ENCODE measurements at regions not wholly inside any gene's neighbourhood (a gene's known extent, or its start where the extent isn't known, plus 50 kb on each side); places are given as distances from the start of the nearest gene placed in this dataset.

DNA sequence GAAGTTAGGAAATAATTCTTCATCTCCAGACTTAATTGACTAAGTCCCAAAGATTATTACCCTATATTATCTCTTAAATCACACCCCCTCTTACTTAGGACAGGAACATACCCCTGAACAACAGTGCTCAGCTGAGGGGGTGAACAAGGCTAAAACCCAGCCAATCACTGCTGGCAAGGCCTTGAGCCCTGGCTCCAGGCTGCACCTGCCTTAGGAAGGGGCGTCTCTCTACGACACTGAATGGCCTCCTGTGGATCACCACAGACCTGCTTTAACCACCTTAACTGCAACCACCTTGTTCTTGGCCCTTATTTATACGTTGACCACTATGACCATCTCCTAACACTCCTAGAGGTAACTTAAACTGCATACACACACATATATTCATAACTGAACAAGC is 267.4 kb upstream of the THBS1 start:
- TF ChIP-seq, protein P1, sequence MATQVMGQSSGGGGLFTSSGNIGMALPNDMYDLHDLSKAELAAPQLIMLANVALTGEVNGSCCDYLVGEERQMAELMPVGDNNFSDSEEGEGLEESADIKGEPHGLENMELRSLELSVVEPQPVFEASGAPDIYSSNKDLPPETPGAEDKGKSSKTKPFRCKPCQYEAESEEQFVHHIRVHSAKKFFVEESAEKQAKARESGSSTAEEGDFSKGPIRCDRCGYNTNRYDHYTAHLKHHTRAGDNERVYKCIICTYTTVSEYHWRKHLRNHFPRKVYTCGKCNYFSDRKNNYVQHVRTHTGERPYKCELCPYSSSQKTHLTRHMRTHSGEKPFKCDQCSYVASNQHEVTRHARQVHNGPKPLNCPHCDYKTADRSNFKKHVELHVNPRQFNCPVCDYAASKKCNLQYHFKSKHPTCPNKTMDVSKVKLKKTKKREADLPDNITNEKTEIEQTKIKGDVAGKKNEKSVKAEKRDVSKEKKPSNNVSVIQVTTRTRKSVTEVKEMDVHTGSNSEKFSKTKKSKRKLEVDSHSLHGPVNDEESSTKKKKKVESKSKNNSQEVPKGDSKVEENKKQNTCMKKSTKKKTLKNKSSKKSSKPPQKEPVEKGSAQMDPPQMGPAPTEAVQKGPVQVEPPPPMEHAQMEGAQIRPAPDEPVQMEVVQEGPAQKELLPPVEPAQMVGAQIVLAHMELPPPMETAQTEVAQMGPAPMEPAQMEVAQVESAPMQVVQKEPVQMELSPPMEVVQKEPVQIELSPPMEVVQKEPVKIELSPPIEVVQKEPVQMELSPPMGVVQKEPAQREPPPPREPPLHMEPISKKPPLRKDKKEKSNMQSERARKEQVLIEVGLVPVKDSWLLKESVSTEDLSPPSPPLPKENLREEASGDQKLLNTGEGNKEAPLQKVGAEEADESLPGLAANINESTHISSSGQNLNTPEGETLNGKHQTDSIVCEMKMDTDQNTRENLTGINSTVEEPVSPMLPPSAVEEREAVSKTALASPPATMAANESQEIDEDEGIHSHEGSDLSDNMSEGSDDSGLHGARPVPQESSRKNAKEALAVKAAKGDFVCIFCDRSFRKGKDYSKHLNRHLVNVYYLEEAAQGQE (IDR thresholded peaks at IDR 0.05; ENCODE audit: borderline replicate concordance), result no peak
- TF ChIP-seq, protein P2, sequence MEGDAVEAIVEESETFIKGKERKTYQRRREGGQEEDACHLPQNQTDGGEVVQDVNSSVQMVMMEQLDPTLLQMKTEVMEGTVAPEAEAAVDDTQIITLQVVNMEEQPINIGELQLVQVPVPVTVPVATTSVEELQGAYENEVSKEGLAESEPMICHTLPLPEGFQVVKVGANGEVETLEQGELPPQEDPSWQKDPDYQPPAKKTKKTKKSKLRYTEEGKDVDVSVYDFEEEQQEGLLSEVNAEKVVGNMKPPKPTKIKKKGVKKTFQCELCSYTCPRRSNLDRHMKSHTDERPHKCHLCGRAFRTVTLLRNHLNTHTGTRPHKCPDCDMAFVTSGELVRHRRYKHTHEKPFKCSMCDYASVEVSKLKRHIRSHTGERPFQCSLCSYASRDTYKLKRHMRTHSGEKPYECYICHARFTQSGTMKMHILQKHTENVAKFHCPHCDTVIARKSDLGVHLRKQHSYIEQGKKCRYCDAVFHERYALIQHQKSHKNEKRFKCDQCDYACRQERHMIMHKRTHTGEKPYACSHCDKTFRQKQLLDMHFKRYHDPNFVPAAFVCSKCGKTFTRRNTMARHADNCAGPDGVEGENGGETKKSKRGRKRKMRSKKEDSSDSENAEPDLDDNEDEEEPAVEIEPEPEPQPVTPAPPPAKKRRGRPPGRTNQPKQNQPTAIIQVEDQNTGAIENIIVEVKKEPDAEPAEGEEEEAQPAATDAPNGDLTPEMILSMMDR (IDR thresholded peaks at IDR 0.05; ENCODE audit: poor library complexity, severe bottlenecking), result no peak
- TF ChIP-seq POLR2AphosphoS5 (IDR thresholded peaks at IDR 0.05), result no peak
- no peak for TF ChIP-seq RAD21 (conservative IDR thresholded peaks at IDR 0.05)
- TF ChIP-seq EZH2 (IDR thresholded peaks at IDR 0.05; ENCODE audit: borderline replicate concordance, insufficient read depth, low read length, poor library complexity, severe bottlenecking), result no peak
- no peak for TF ChIP-seq EP300 (conservative IDR thresholded peaks at IDR 0.05; ENCODE audit: poor library complexity, severe bottlenecking)
- TF ChIP-seq SMC3 (conservative IDR thresholded peaks at IDR 0.05; ENCODE audit: poor library complexity), result no peak
- no peak for TF ChIP-seq MXI1 (conservative IDR thresholded peaks at IDR 0.05; ENCODE audit: poor library complexity, severe bottlenecking)
- TF ChIP-seq TAF1 (IDR thresholded peaks at IDR 0.05; ENCODE audit: low read depth), result no peak
